ENCODE measurements at regions not wholly inside any gene's neighbourhood (a gene's known extent, or its start where the extent isn't known, plus 50 kb on each side); places are given as distances from the start of the nearest gene placed in this dataset.

GRCh38 chr9:83130541-83130940 lies 67.6 kb upstream of the RASEF start:
- TF ChIP-seq ZNF501 (tag by site-specific recombination; IDR thresholded peaks at IDR 0.05) (no peak), ZNF707 (tag by site-specific recombination; IDR thresholded peaks at IDR 0.05) (no peak), CTCF (tag by site-specific recombination; IDR thresholded peaks at IDR 0.05) (no peak), KLF9 (tag by site-specific recombination; IDR thresholded peaks at IDR 0.05; ENCODE audit: low read depth) (no peak)

Measured in HEK293 (cell line).